A549 (cell line): ENCODE measurements at regions not wholly inside any gene's neighbourhood (a gene's known extent, or its start where the extent isn't known, plus 50 kb on each side); places are given as distances from the start of the nearest gene placed in this dataset.

ENCODE experiments used
- ATAC-seq, 2 experiments: fragments of 200-7000 bp in 1 of 2; fragments of >200 bp in 1 of 2; cut with Nextera tagmentation in 1 of 2; cut with Tn5 transposase in 1 of 2; 3 replicates each; pipeline versions ENCODE4 v1.8.0 to v1.9.1; 2018 to 2020; ENCODE audit warnings: mild to moderate bottlenecking in 1 of 2, moderate library complexity in 1 of 2
- CTCF ChIA-PET: fragments of 300-600 bp; sonication (Branson Sonifier 250); formaldehyde crosslinking; extraction: SDS; loops from one replicate; lab custom pipeline; 2021; ENCODE audit warnings: antibody characterized with exemption, inconsistent platforms; lab: Yijun Ruan, JAX
- POLR2A ChIA-PET: fragments of 350-600 bp; formaldehyde crosslinking; extraction: SDS; loops from one replicate; lab custom pipeline; 2021; ENCODE audit warnings: antibody characterized with exemption, inconsistent platforms; lab: Yijun Ruan, JAX
- DNase-seq, 2 experiments: peaks; one replicate each; pipeline versions ENCODE4 v3.0.0 to v3.0.0-alpha.2; 2011 to 2016; ENCODE audit warnings: low read depth in 1 of 2, low spot score in 1 of 2
- FAIRE-seq: peaks from 2 replicates; lab custom pipeline; 2011; peaks lifted over from hg19 to GRCh38; lab: Jason Lieb, UNC
- H3K27ac ChIP-seq, 2 experiments: fragments of >200 bp; sonication (Bioruptor Twin); formaldehyde crosslinking; 3 replicates each; pipeline ENCODE4 v1.5.1; 2016 to 2017
- H3K4me1 ChIP-seq: fragments of >200 bp; sonication (Bioruptor Twin); formaldehyde crosslinking; 3 replicates; pipeline ENCODE4 v1.6.1; 2016
- H3K4me2 ChIP-seq: fragments of >200 bp; sonication (Bioruptor Twin); formaldehyde crosslinking; 3 replicates; pipeline ENCODE4 v1.6.1; 2016
- H3K4me3 ChIP-seq: fragments of >200 bp; sonication (Bioruptor Twin); formaldehyde crosslinking; 3 replicates; pipeline ENCODE4 v1.5.1; 2016
- H3K9me3 ChIP-seq: fragments of >200 bp; sonication (Bioruptor Twin); formaldehyde crosslinking; 3 replicates; pipeline ENCODE4 v1.6.1; 2016
- ATOH8 ChIP-seq: fragments of 250-450 bp; sonication (Bioruptor Pico); IDR thresholded peaks from 2 replicates; pipeline ENCODE4 v1.5.0; 2020; ENCODE audit warnings: low read depth, mild to moderate bottlenecking, moderate library complexity
- BCL3 ChIP-seq: fragments of >200 bp; sonication (Bioruptor Twin); formaldehyde crosslinking; IDR thresholded peaks from 3 replicates; pipeline ENCODE4 v1.6.1; 2016
- CBX8 ChIP-seq: fragments of 200-600 bp; sonication (generic); IDR thresholded peaks from 2 replicates; pipeline ENCODE4 v1.6.1; 2016
- CEBPB ChIP-seq, 2 experiments: fragments of >200 bp in 1 of 2; sonication (Bioruptor Twin) in 1 of 2; formaldehyde crosslinking in 1 of 2; IDR thresholded peaks; 2 replicates each; pipeline ENCODE4 v1.6.1; 2012 to 2016
- CHD2 ChIP-seq: fragments of 150-350 bp; IDR thresholded peaks from 2 replicates; pipeline ENCODE4 v1.6.1; 2014; ENCODE audit warnings: low read length; ENCODE audit not compliant: partially characterized antibody
- EP300 ChIP-seq, 2 experiments: fragments of >200 bp; sonication (Bioruptor Twin); formaldehyde crosslinking; IDR thresholded peaks; 2 replicates in 1 of 2; 3 replicates in 1 of 2; pipeline ENCODE4 v1.6.1; 2016 to 2017
- FOSB ChIP-seq: fragments of 250-450 bp; sonication (Bioruptor Pico); IDR thresholded peaks from 2 replicates; pipeline ENCODE4 v1.5.0; 2020; ENCODE audit warnings: mild to moderate bottlenecking, moderate library complexity
- FOSL2 ChIP-seq, 2 experiments: fragments of 450-650 bp in 1 of 2; fragments of >200 bp in 1 of 2; sonication (Bioruptor Twin) in 1 of 2; formaldehyde crosslinking; IDR thresholded peaks; 2 replicates each; pipeline versions ENCODE4 v1.5.0 to v1.6.1; 2016 to 2020; ENCODE audit warnings: mild to moderate bottlenecking in 1 of 2, moderate library complexity in 1 of 2
- FOXS1 ChIP-seq: fragments of 250-450 bp; sonication (Bioruptor Pico); IDR thresholded peaks from 2 replicates; pipeline ENCODE4 v1.5.0; 2020; ENCODE audit warnings: mild to moderate bottlenecking, moderate library complexity
- HDAC2 ChIP-seq: fragments of 200-600 bp; sonication (generic); IDR thresholded peaks from 2 replicates; pipeline ENCODE4 v1.6.1; 2016
- HES2 ChIP-seq: fragments of >200 bp; sonication (Bioruptor Twin); formaldehyde crosslinking; IDR thresholded peaks from 2 replicates; pipeline ENCODE4 v1.6.1; 2016
- HMGXB4 ChIP-seq: fragments of 250-450 bp; sonication (Bioruptor Pico); IDR thresholded peaks from 2 replicates; pipeline ENCODE4 v1.5.0; 2021; ENCODE audit warnings: mild to moderate bottlenecking, moderate library complexity, borderline replicate concordance
- HOXA7 ChIP-seq: fragments of 250-450 bp; sonication (Bioruptor Pico); IDR thresholded peaks from 2 replicates; pipeline ENCODE4 v1.5.0; 2020; ENCODE audit warnings: mild to moderate bottlenecking, moderate library complexity
- HOXB13 ChIP-seq: fragments of 250-450 bp; sonication (Bioruptor Pico); IDR thresholded peaks from 2 replicates; pipeline ENCODE4 v1.5.0; 2020; ENCODE audit warnings: low read depth, mild to moderate bottlenecking, moderate library complexity
- JUNB ChIP-seq: fragments of >200 bp; sonication (Bioruptor Twin); formaldehyde crosslinking; IDR thresholded peaks from 2 replicates; pipeline ENCODE4 v1.6.1; 2016
- KDM1A ChIP-seq: fragments of 200-600 bp; sonication (generic); IDR thresholded peaks from 2 replicates; pipeline ENCODE4 v1.6.1; 2016; ENCODE audit warnings: low read depth, mild to moderate bottlenecking
- MAX ChIP-seq: IDR thresholded peaks from 2 replicates; pipeline ENCODE4 v1.6.1; 2012
- MAZ ChIP-seq: fragments of 150-350 bp; IDR thresholded peaks from 2 replicates; pipeline ENCODE4 v1.6.1; 2014; ENCODE audit warnings: antibody characterized with exemption, low read depth, low read length, borderline replicate concordance
- MYC ChIP-seq: IDR thresholded peaks from 2 replicates; pipeline ENCODE4 v1.6.1; 2012; ENCODE audit warnings: mild to moderate bottlenecking, inconsistent platforms, low read length, improper control_type of control experiment, borderline replicate concordance
- NFE2L2 ChIP-seq: fragments of 150-350 bp; conservative IDR thresholded peaks from 2 replicates; pipeline ENCODE4 v1.6.1; 2014; ENCODE audit warnings: low read length
- NPAS2 ChIP-seq: fragments of 250-450 bp; sonication (Bioruptor Pico); IDR thresholded peaks from 2 replicates; pipeline ENCODE4 v1.8.0; 2022; ENCODE audit warnings: mild to moderate bottlenecking, moderate library complexity, borderline replicate concordance
- POLR2A ChIP-seq: IDR thresholded peaks from 2 replicates; pipeline ENCODE4 v1.6.1; 2012; ENCODE audit warnings: mild to moderate bottlenecking, low read length
- POLR2AphosphoS2 ChIP-seq: conservative IDR thresholded peaks from 2 replicates; pipeline ENCODE4 v1.6.1; 2012; ENCODE audit warnings: low read length, improper control_type of control experiment, inconsistent platforms
- RAD21 ChIP-seq, 2 experiments: fragments of >200 bp in 1 of 2; sonication (Bioruptor Twin) in 1 of 2; formaldehyde crosslinking in 1 of 2; IDR thresholded peaks in 1 of 2; conservative IDR thresholded peaks in 1 of 2; 2 replicates in 1 of 2; 3 replicates in 1 of 2; pipeline ENCODE4 v1.6.1; 2012 to 2018; ENCODE audit warnings: inconsistent platforms in 1 of 2
- RARB ChIP-seq: fragments of 250-450 bp; sonication (Bioruptor Pico); IDR thresholded peaks from 2 replicates; pipeline ENCODE4 v1.8.0; 2021; ENCODE audit warnings: mild to moderate bottlenecking, moderate library complexity
- RCOR1 ChIP-seq: fragments of 150-350 bp; IDR thresholded peaks from 2 replicates; pipeline ENCODE4 v1.6.1; 2014; ENCODE audit warnings: antibody characterized with exemption, low read length, low read depth
- RNF2 ChIP-seq: fragments of 200-600 bp; sonication (generic); IDR thresholded peaks from 2 replicates; pipeline ENCODE4 v1.6.1; 2016; ENCODE audit warnings: low read depth, mild to moderate bottlenecking, antibody characterized with exemption, moderate library complexity, borderline replicate concordance
- TFCP2L1 ChIP-seq: fragments of 250-450 bp; sonication (Bioruptor Pico); IDR thresholded peaks from 2 replicates; pipeline ENCODE4 v1.5.0; 2021; ENCODE audit warnings: mild to moderate bottlenecking
- ZC3H11A ChIP-seq: fragments of 450-650 bp; IDR thresholded peaks from 2 replicates; pipeline ENCODE4 v1.6.1; 2014; ENCODE audit warnings: antibody characterized with exemption, mild to moderate bottlenecking
- ZFP36 ChIP-seq: fragments of 450-650 bp; IDR thresholded peaks from 2 replicates; pipeline ENCODE4 v1.6.1; 2014; ENCODE audit warnings: borderline replicate concordance; ENCODE audit not compliant: partially characterized antibody
- ZNF302 ChIP-seq: fragments of 250-450 bp; sonication (Bioruptor Pico); IDR thresholded peaks from 2 replicates; pipeline ENCODE4 v1.9.0; 2021; ENCODE audit warnings: inconsistent platforms, mild to moderate bottlenecking, moderate library complexity
- ZSCAN20 ChIP-seq: fragments of 250-450 bp; sonication (Bioruptor Pico); IDR thresholded peaks from 2 replicates; pipeline ENCODE4 v1.8.0; 2022; ENCODE audit warnings: mild to moderate bottlenecking, moderate library complexity
- WGBS: methylation state at CpG from one replicate; pipeline ENCODE4 v1.1.6; 2017; ENCODE audit errors: missing lambda C conversion rate; 5-methylcytosine and 5-hydroxymethylcytosine counted together

- 0% methylated on average over 1 of the region's 1 CpG for WGBS
- H3K9me3 ChIP-seq = no peaks in the 10 kb centered on the region
- TF ChIP-seq HDAC2 = no peak
- no peak for TF ChIP-seq ZFP36
- no peak for TF ChIP-seq ZC3H11A
- TF ChIP-seq JUNB = no peak
- TF ChIP-seq EP300 (IDR thresholded peaks at IDR 0.05) = no peak
- no peak for TF ChIP-seq POLR2AphosphoS2
- no peak for TF ChIP-seq MAZ
- TF ChIP-seq RNF2 = no peak
- no peak for TF ChIP-seq CHD2
- TF ChIP-seq KDM1A = no peak
- TF ChIP-seq RARB (CRISPR knock-in tag) = no peak
- TF ChIP-seq MYC = no peak
- no peak for TF ChIP-seq ZNF302
- no peak for TF ChIP-seq RAD21 (conservative IDR thresholded peaks at IDR 0.05 in 1 of 2, IDR thresholded peaks at IDR 0.05 in 1 of 2)
- no peak for TF ChIP-seq ATOH8 (CRISPR knock-in tag)
- no peak for TF ChIP-seq POLR2A
- no peak for TF ChIP-seq FOXS1 (CRISPR knock-in tag)
- DNase-seq (no peak), FAIRE-seq (no peak), ATAC-seq (no peak)
- H3K4me3 ChIP-seq = no peak overlapping the region
- H3K4me1 ChIP-seq = no peaks in the 10 kb centered on the region
- ChIA-PET CTCF (no interaction called here), POLR2A (no interaction called here)
- no peak overlapping the region for H3K27ac ChIP-seq
- H3K4me2 ChIP-seq = no peak overlapping the region
Measured at GRCh38 chr11:22512457-22512856, 113.2 kb downstream of the FANCF start.

GRCh38 chr11:22510741-22511140, 114.9 kb downstream of the FANCF start:
- Histone ChIP-seq H3K4me2 (no peak overlapping the region), H3K27ac (no peak overlapping the region), H3K4me1 (no peaks in the 10 kb centered on the region), H3K9me3 (no peaks in the 10 kb centered on the region), H3K4me3 (no peak overlapping the region)
- ATAC-seq (no peak), DNase-seq (no peak), FAIRE-seq (no peak)
- TF ChIP-seq ATOH8 (CRISPR knock-in tag) (no peak), HOXA7 (CRISPR knock-in tag) (no peak), FOSL2 (IDR thresholded peaks at IDR 0.05) (no peak), FOSL2 (CRISPR knock-in tag; IDR thresholded peaks at IDR 0.05) (no peak), FOSB (no peak), NPAS2 (no peak)
- 3% methylated on average over 2 of the region's 2 CpGs for WGBS
- CTCF ChIA-PET = no interaction called here
- POLR2A ChIA-PET = no interaction called here

- POLR2A ChIA-PET = no interaction called here
- TF ChIP-seq HOXA7 (CRISPR knock-in tag) (no peak), CEBPB (IDR thresholded peaks at IDR 0.05) (no peak), ATOH8 (CRISPR knock-in tag) (no peak), HMGXB4 (no peak), TFCP2L1 (CRISPR knock-in tag) (no peak), JUNB (no peak), NFE2L2 (no peak), MAX (no peak), HOXB13 (CRISPR knock-in tag) (no peak), ZSCAN20 (CRISPR knock-in tag) (no peak), RAD21 (conservative IDR thresholded peaks at IDR 0.05 in 1 of 2, IDR thresholded peaks at IDR 0.05 in 1 of 2) (no peak), CBX8 (no peak), RCOR1 (no peak), KDM1A (no peak), BCL3 (no peak), HES2 (no peak)
Measured at GRCh38 chr11:22510010-22510409, 115.6 kb downstream of the FANCF start.

More at GRCh38 chr11:22510010-22510409, 115.6 kb downstream of the FANCF start:
- DNase-seq (no peak), FAIRE-seq (no peak), ATAC-seq (no peak)
- H3K4me2 ChIP-seq = no peak overlapping the region
- no peaks in the 10 kb centered on the region for H3K9me3 ChIP-seq
- CTCF ChIA-PET = no interaction called here
- H3K4me1 ChIP-seq = no peaks in the 10 kb centered on the region
- WGBS = 19% methylated on average over 2 of the region's 2 CpGs
- no peak overlapping the region for H3K27ac ChIP-seq
- no peak overlapping the region for H3K4me3 ChIP-seq
